Activated CD8-positive, alpha-beta T cell treated with anti-CD3 and anti-CD28 coated beads for 36 hours (primary cell): ENCODE measurements at regions not wholly inside any gene's neighbourhood (a gene's known extent, or its start where the extent isn't known, plus 50 kb on each side); places are given as distances from the start of the nearest gene placed in this dataset.

Experiments used
- ATAC-seq: fragments of 200-7000 bp; cut with Tn5 transposase; one replicate; pipeline ENCODE4 v1.10.0; 2021; ENCODE audit warnings: mild to moderate bottlenecking, moderate library complexity
- CTCF ChIA-PET: fragments of 350-600 bp; sonication (Branson Sonifier 250); formaldehyde crosslinking; loops from one replicate; lab custom pipeline; 2021; ENCODE audit warnings: antibody characterized with exemption; lab: Charles Lee
- POLR2A ChIA-PET: fragments of 350-600 bp; sonication (Branson Sonifier 250); formaldehyde crosslinking; loops from one replicate; lab custom pipeline; 2021; ENCODE audit warnings: antibody characterized with exemption; lab: Charles Lee
- DNase-seq: peaks from one replicate; pipeline ENCODE4 v3.0.0-alpha.2; 2020
- H3K27ac Mint-ChIP-seq: one replicate; pipeline ENCODE4 v1.8.0; 2021; ENCODE audit warnings: mild to moderate bottlenecking, mixed read lengths
- H3K27me3 Mint-ChIP-seq: one replicate; pipeline ENCODE4 v1.8.0; 2021; ENCODE audit warnings: mixed read lengths
- H3K36me3 Mint-ChIP-seq: one replicate; pipeline ENCODE4 v1.8.0; 2021; ENCODE audit warnings: low read depth, mixed read lengths
- H3K4me1 Mint-ChIP-seq: one replicate; pipeline ENCODE4 v1.8.0; 2021; ENCODE audit warnings: low read depth, mixed read lengths
- H3K4me3 Mint-ChIP-seq: one replicate; pipeline ENCODE4 v1.8.0; 2021; ENCODE audit warnings: mild to moderate bottlenecking, moderate library complexity, mixed read lengths
- H3K9me3 Mint-ChIP-seq: one replicate; pipeline ENCODE4 v1.8.0; 2021; ENCODE audit warnings: mixed read lengths
- intact Hi-C: fragments of 100-400 bp; cut with micrococcal nuclease; formaldehyde crosslinking; loops from one replicate; pipeline ENCODE4 v1.10.0; 2022
- TF ChIP-seq, protein P1 (sequence below): fragments of 200-600 bp; IDR thresholded peaks from one replicate; pipeline ENCODE4 v1.8.0; 2022; ENCODE audit warnings: antibody characterized with exemption, mild to moderate bottlenecking

DNA sequence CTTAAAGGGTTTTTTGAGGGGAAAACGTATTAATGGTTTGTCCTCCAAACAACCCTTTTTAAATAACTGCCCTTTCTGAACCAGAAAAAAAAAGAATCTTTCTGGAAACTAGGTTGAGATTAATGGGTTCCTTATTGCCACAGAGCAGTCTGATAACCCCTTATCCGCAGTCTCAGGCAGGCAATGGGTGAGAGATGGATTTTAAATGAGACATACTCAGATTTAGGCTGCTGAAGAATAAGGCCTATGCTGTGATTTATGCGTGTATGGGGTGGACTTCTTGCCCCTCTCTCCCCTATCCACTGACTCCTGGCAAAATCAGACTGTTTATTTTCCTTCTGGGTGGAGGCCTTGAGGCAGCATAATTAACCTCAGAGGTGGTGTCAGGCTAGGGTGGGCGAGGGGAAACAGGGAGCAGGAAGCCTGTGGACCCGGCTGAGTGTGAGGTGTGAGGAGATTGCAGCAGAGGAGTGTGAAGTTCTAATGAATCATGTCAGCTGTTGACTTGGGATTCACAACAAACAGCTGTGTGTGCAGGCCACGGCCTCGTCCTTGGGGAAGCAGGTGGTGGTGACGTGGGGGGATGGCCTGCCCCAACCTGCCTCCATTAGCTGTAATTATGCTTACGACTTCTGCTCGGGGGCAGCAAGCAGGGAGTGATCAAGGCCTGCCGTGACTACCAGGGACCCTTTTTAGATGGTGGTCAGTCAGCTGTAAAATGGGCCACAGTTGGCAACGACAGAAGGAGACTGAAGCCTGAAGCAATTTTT is 196.4 kb downstream of the SEMA6A start:
- H3K27me3 Mint-ChIP-seq: no peaks in the 10 kb centered on the region
- DNase-seq: no peak
- H3K4me1 Mint-ChIP-seq: peaks cover 7% of the 10 kb centered on the region
- H3K4me3 Mint-ChIP-seq: no peak overlapping the region
- peaks cover 13% of the 10 kb centered on the region for H3K36me3 Mint-ChIP-seq
- H3K9me3 Mint-ChIP-seq: no peaks in the 10 kb centered on the region
- TF ChIP-seq, protein P1, sequence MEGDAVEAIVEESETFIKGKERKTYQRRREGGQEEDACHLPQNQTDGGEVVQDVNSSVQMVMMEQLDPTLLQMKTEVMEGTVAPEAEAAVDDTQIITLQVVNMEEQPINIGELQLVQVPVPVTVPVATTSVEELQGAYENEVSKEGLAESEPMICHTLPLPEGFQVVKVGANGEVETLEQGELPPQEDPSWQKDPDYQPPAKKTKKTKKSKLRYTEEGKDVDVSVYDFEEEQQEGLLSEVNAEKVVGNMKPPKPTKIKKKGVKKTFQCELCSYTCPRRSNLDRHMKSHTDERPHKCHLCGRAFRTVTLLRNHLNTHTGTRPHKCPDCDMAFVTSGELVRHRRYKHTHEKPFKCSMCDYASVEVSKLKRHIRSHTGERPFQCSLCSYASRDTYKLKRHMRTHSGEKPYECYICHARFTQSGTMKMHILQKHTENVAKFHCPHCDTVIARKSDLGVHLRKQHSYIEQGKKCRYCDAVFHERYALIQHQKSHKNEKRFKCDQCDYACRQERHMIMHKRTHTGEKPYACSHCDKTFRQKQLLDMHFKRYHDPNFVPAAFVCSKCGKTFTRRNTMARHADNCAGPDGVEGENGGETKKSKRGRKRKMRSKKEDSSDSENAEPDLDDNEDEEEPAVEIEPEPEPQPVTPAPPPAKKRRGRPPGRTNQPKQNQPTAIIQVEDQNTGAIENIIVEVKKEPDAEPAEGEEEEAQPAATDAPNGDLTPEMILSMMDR: no peak
- H3K27ac Mint-ChIP-seq: no peak overlapping the region
- ATAC-seq: no peak
- intact Hi-C loops: no loop called here
- ChIA-PET POLR2A (no interaction called here), CTCF (no interaction called here)

DNA sequence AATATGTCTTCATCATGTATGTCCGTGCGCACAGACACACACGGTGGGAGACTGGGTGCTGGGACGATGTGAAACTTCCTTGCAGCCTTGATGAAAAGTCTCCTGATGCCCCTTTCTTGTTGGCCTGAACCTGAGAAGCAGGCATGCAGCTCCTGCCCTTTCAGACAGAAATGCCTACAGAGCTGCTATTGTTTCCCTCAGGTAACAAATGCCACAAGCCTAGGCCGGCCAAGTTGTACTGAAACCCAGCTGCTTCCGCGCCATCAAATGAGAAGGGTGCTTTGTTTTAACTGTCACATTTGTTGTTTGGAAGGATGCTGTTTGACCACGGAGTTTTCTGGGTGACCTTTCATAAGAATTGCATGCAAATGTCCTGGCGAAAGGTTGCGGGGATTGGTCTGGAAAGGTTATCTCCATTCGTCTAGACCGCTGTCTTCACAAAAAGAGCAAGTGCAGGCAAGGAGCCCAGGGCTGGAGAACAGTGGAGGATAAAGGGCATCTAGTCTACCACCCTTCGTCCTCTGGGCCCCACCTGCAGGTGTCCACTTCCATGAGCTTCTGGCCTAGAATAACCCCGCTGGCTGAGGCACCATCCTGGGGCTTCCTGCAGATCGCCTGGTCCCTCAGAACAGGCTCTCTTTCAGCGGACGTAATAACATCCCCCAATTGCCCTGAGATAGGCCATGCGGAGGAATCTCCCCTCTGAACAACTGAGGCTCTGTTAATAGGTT is 197.2 kb downstream of the SEMA6A start:
- POLR2A ChIA-PET: no interaction called here
- intact Hi-C loops: no loop called here
- ATAC-seq (no peak), DNase-seq (no peak)
- H3K27me3 Mint-ChIP-seq: no peaks in the 10 kb centered on the region
- H3K4me1 Mint-ChIP-seq: peaks cover 10% of the 10 kb centered on the region
- H3K27ac Mint-ChIP-seq: no peak overlapping the region
- no peaks in the 10 kb centered on the region for H3K9me3 Mint-ChIP-seq
- H3K4me3 Mint-ChIP-seq: no peak overlapping the region
- H3K36me3 Mint-ChIP-seq: peaks cover 10% of the 10 kb centered on the region
- TF ChIP-seq, protein P1: no peak
- CTCF ChIA-PET: no interaction called here

GRCh38 chr5:116375926-116376325 is 198.7 kb downstream of the SEMA6A start:
- peaks cover 2% of the 10 kb centered on the region for H3K36me3 Mint-ChIP-seq
- TF ChIP-seq, protein P1: no peak
- DNase-seq (no peak), ATAC-seq (no peak)
- intact Hi-C loops: no loop called here
- H3K27ac Mint-ChIP-seq: no peak overlapping the region
- H3K9me3 Mint-ChIP-seq: no peaks in the 10 kb centered on the region
- no peak overlapping the region for H3K4me3 Mint-ChIP-seq
- CTCF ChIA-PET: no interaction called here
- peaks cover 17% of the 10 kb centered on the region for H3K4me1 Mint-ChIP-seq
- POLR2A ChIA-PET: interaction anchor here (0.6 kb wide), 1 partner anchor 51 kb away, joined by 3 read pairs; no protein-coding TSS in a partner anchor
- no peaks in the 10 kb centered on the region for H3K27me3 Mint-ChIP-seq

DNA sequence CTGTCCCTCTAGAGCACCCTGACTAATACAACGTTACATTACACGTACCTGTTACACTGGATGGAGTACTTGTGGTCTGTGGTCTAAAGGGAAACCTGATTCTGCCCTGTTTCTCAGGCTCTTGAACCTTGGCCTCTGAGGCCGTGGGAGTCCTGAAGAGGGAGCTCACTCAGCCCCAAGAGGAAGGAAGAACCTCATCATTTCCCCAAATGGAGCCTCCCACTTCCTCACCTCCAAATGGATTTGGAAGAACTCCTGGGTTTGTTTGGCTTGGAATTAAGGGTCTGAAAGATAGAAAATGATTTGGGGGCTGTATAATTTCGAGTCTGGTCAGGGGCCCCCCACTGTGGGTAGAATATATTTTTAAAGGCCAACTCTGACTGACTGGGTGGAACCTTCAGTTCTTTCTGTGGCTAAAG is 200.2 kb downstream of the SEMA6A start:
- no peaks in the 10 kb centered on the region for H3K27me3 Mint-ChIP-seq
- POLR2A ChIA-PET: no interaction called here
- no peak overlapping the region for H3K27ac Mint-ChIP-seq
- H3K36me3 Mint-ChIP-seq: peaks cover 2% of the 10 kb centered on the region
- no peaks in the 10 kb centered on the region for H3K9me3 Mint-ChIP-seq
- no peak overlapping the region for H3K4me3 Mint-ChIP-seq
- intact Hi-C loops: no loop called here
- peak; percentile 66 for ATAC-seq
- CTCF ChIA-PET: no interaction called here
- TF ChIP-seq, protein P1: no peak
- H3K4me1 Mint-ChIP-seq: peaks cover 28% of the 10 kb centered on the region
- DNase-seq: peak; percentile 8
